GM10248 (cell line): ENCODE measurements at regions not wholly inside any gene's neighbourhood (a gene's known extent, or its start where the extent isn't known, plus 50 kb on each side); places are given as distances from the start of the nearest gene placed in this dataset.

Source experiments
- CTCF ChIA-PET: fragments of 300-600 bp; sonication (Branson Sonifier 250); formaldehyde crosslinking; extraction: SDS; loops from one replicate; lab custom pipeline; 2021; ENCODE audit warnings: antibody characterized with exemption; lab: Yijun Ruan, JAX
- POLR2A ChIA-PET: fragments of 350-650 bp; sonication (Branson Sonifier 250); formaldehyde crosslinking; extraction: SDS; loops from one replicate; lab custom pipeline; 2020; ENCODE audit warnings: antibody characterized with exemption; lab: Yijun Ruan, JAX
- DNase-seq: peaks from one replicate; pipeline ENCODE4 v3.0.0; 2012; ENCODE audit errors: extremely low spot score
- TF ChIP-seq, protein P1 (sequence below): IDR thresholded peaks from 2 replicates; pipeline ENCODE4 v1.5.1; 2012; ENCODE audit warnings: mild to moderate bottlenecking, low read depth; ENCODE audit errors: extremely low read depth, missing control alignments, control extremely low read depth

DNA sequence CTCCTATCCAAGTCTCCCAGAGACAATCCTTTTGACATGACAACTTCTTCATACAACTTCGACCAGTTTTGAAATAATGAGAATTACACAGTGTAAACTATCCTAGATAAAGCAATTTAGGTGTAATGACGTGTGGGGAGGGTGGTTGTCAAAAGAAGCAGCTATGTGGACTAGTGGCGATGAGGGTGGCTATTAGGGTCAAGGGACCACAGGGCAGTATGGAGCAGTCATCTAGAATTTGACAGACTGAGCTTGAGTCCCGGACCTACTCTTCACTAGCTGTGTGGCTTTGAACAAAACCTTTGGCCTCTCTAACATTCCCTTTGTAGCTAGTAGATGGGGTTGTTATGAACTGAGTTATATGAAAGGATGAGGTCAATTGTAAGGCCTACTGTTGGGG lies 247.1 kb downstream of the HAPSTR1 start:
- TF ChIP-seq, protein P1, sequence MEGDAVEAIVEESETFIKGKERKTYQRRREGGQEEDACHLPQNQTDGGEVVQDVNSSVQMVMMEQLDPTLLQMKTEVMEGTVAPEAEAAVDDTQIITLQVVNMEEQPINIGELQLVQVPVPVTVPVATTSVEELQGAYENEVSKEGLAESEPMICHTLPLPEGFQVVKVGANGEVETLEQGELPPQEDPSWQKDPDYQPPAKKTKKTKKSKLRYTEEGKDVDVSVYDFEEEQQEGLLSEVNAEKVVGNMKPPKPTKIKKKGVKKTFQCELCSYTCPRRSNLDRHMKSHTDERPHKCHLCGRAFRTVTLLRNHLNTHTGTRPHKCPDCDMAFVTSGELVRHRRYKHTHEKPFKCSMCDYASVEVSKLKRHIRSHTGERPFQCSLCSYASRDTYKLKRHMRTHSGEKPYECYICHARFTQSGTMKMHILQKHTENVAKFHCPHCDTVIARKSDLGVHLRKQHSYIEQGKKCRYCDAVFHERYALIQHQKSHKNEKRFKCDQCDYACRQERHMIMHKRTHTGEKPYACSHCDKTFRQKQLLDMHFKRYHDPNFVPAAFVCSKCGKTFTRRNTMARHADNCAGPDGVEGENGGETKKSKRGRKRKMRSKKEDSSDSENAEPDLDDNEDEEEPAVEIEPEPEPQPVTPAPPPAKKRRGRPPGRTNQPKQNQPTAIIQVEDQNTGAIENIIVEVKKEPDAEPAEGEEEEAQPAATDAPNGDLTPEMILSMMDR, result no peak
- POLR2A ChIA-PET, result no interaction called here
- CTCF ChIA-PET, result no interaction called here
- DNase-seq, result no peak

DNA sequence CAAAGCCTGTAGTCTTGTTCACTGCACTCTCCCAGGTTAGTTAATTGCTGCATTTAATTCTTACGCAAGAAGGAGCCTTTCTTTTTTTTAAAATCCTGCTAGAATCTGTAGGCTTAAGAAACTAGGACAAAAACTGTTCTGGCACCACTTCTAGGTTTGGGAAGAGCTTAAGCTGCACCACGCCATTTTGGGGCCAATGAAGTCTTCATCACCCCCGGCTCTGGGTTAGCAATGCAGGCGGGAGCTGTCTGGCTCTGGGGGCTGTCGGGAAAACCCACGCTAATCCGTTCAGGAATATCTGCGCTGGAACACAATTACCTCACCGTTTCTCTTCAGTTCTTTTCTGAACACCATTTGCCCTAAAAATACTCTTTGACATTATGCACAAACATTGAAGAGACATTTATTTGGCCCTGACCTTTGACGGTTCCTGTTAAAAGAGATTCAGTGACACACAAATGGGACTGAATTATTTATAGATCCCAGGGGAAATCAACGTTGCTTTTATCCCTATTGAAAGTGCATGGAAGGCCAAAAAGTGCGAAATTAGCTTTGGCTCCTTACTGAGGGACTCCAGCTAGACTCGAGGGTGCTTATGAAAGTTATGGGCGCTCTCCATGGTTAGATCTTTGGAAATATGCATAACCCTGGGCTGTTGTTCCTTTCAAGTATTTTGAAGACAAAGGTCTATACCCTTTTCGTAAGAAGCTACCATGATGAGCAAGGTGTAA lies 249.2 kb downstream of the HAPSTR1 start:
- TF ChIP-seq, protein P1, result no peak
- DNase-seq, result no peak
- ChIA-PET CTCF (no interaction called here), POLR2A (no interaction called here)

DNA sequence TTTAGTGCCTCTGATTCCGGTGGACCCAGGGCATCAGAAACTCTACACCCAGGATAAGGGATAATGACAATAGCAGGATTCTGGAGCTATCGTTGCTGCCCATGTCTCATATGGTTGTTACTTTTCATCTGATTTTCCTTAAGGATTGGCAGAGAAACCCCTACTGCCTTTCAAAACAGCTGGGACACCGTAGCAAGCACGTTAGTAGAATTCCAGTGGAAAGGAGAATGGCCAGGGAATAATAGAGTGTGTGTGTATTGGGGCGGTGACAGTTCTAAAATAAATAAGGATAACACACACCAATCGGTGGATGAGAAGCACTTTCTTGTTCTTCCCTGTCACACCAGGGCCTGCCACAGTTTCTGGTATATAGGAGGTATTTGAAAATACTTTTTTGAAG lies 251.8 kb downstream of the HAPSTR1 start:
- CTCF ChIA-PET, result no interaction called here
- POLR2A ChIA-PET, result no interaction called here
- DNase-seq, result no peak
- TF ChIP-seq, protein P1, result no peak

- DNase-seq, result no peak
- ChIA-PET POLR2A (no interaction called here), CTCF (no interaction called here)
- TF ChIP-seq, protein P1, result no peak
Observed at GRCh38 chr16:9344508-9344907, 253.1 kb downstream of the HAPSTR1 start.

GRCh38 chr16:9345046-9345445 lies 253.6 kb downstream of the HAPSTR1 start:
- POLR2A ChIA-PET, result no interaction called here
- no peak for DNase-seq
- CTCF ChIA-PET, result no interaction called here
- TF ChIP-seq, protein P1, result no peak

- ChIA-PET POLR2A (no interaction called here), CTCF (no interaction called here)
Observed at GRCh38 chr16:9345880-9346279, 254.4 kb downstream of the HAPSTR1 start.

More at GRCh38 chr16:9345880-9346279, 254.4 kb downstream of the HAPSTR1 start:
- TF ChIP-seq, protein P1, result no peak
- DNase-seq, result no peak
